MCF 10A (cell line): ENCODE measurements at regions not wholly inside any gene's neighbourhood (a gene's known extent, or its start where the extent isn't known, plus 50 kb on each side); places are given as distances from the start of the nearest gene placed in this dataset.

Experiments used
- BruUV-seq: library from RNA; stranded (reverse); fragments of 400-500 nt; replicated peaks from 2 replicates; lab custom pipeline; 2021; lab: Mats Ljungman, UMichigan
- CTCF ChIA-PET: fragments of 300-600 bp; sonication (Branson Sonifier 250); formaldehyde crosslinking; extraction: SDS; loops from one replicate; lab custom pipeline; 2021; ENCODE audit warnings: antibody characterized with exemption, inconsistent platforms; lab: Yijun Ruan, JAX
- POLR2A ChIA-PET: fragments of 300-600, 350-650 bp; sonication (Branson Sonifier 250); formaldehyde crosslinking; extraction: SDS; loops from one replicate; lab custom pipeline; 2020; ENCODE audit warnings: antibody characterized with exemption, inconsistent platforms; lab: Yijun Ruan, JAX
- DNase-seq: peaks from one replicate; pipeline ENCODE4 v3.0.0-alpha.2; 2018; ENCODE audit not compliant: unreplicated experiment
- H3K27ac Mint-ChIP-seq: one replicate; pipeline ENCODE4 v1.8.0; 2022; ENCODE audit warnings: mild to moderate bottlenecking, low read depth, mixed read lengths; ENCODE audit not compliant: unreplicated experiment
- H3K27me3 Mint-ChIP-seq: one replicate; pipeline ENCODE4 v1.8.0; 2022; ENCODE audit warnings: mixed read lengths; ENCODE audit not compliant: insufficient read depth, unreplicated experiment
- H3K36me3 Mint-ChIP-seq: one replicate; pipeline ENCODE4 v1.8.0; 2022; ENCODE audit warnings: mild to moderate bottlenecking, moderate library complexity, mixed read lengths; ENCODE audit not compliant: insufficient read depth, unreplicated experiment
- H3K4me1 Mint-ChIP-seq: one replicate; pipeline ENCODE4 v1.8.0; 2022; ENCODE audit warnings: mixed read lengths; ENCODE audit not compliant: insufficient read depth, unreplicated experiment
- H3K4me3 Mint-ChIP-seq: one replicate; pipeline ENCODE4 v1.8.0; 2022; ENCODE audit warnings: mild to moderate bottlenecking, moderate library complexity, mixed read lengths; ENCODE audit not compliant: unreplicated experiment
- H3K9me3 Mint-ChIP-seq: one replicate; pipeline ENCODE4 v1.8.0; 2022; ENCODE audit warnings: mixed read lengths; ENCODE audit not compliant: unreplicated experiment
- intact Hi-C: fragments of 100-400 bp; cut with micrococcal nuclease; formaldehyde crosslinking; loops from 2 replicates; pipeline ENCODE4 v1.14.1; 2022
- TF ChIP-seq, protein P1 (sequence below): fragments of 200-600 bp; IDR thresholded peaks from one replicate; pipeline ENCODE4 v1.8.0; 2022; ENCODE audit warnings: antibody characterized with exemption, mild to moderate bottlenecking; ENCODE audit not compliant: unreplicated experiment

DNA sequence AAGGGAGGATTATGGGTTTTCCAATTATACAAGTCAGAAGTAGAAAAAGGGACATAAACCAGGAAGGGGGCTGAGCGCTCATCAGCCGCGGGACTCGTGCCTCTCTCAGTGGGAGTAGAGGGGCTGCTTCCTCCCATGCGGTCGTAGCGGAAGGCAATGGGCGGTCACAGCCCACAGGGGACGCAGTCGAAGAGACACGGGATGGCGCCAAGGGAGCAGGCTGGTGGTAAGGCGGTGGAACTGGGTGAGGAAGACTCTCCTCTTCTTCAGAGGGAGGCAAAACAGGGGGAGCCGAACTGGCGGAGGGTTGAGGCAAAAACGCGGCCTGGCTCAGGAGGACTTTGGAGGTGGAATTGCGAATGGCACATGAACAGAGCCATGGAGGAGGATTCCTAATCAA lies 677.7 kb downstream of the TMEM121 start:
- Mint-ChIP-seq H3K9me3 (peaks cover 5% of the 10 kb centered on the region), H3K36me3 (peaks cover 6% of the 10 kb centered on the region), H3K27me3 (peaks cover 62% of the 10 kb centered on the region), H3K27ac (no peak overlapping the region), H3K4me1 (no peaks in the 10 kb centered on the region), H3K4me3 (no peak overlapping the region)
- TF ChIP-seq, protein P1, sequence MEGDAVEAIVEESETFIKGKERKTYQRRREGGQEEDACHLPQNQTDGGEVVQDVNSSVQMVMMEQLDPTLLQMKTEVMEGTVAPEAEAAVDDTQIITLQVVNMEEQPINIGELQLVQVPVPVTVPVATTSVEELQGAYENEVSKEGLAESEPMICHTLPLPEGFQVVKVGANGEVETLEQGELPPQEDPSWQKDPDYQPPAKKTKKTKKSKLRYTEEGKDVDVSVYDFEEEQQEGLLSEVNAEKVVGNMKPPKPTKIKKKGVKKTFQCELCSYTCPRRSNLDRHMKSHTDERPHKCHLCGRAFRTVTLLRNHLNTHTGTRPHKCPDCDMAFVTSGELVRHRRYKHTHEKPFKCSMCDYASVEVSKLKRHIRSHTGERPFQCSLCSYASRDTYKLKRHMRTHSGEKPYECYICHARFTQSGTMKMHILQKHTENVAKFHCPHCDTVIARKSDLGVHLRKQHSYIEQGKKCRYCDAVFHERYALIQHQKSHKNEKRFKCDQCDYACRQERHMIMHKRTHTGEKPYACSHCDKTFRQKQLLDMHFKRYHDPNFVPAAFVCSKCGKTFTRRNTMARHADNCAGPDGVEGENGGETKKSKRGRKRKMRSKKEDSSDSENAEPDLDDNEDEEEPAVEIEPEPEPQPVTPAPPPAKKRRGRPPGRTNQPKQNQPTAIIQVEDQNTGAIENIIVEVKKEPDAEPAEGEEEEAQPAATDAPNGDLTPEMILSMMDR, result no peak
- BruUV-seq, result no TSS peak
- ChIA-PET CTCF (no interaction called here), POLR2A (no interaction called here)
- intact Hi-C loops, result no loop called here
- DNase-seq, result no peak

DNA sequence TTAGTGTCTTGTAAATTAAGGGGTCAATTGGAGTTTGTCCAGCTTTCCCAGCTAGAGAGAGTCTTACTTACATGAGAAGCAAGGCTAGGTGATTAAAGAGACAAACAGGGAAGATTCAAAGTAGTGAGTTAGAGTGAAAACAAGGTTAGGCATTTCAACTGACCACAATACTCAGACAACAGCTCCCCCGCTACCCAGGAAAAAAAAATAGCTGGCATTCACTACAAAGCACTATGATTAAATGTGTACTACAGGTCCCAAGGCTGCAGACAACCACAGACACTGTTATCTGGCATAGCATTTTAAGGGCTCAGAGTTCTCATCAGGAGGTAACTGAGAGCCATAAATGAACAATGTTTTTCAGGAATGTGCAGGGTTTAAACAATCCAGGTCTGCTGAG lies 680.9 kb downstream of the TMEM121 start:
- no TSS peak for BruUV-seq
- CTCF ChIA-PET, result interaction anchor here (1.0 kb wide), 1 partner anchor 91 kb away, joined by 3 read pairs; no protein-coding TSS in a partner anchor
- no peak overlapping the region for H3K4me3 Mint-ChIP-seq
- TF ChIP-seq, protein P1, result no peak
- peaks cover 65% of the 10 kb centered on the region for H3K27me3 Mint-ChIP-seq
- H3K4me1 Mint-ChIP-seq, result no peaks in the 10 kb centered on the region
- peaks cover 6% of the 10 kb centered on the region for H3K36me3 Mint-ChIP-seq
- no peak overlapping the region for H3K27ac Mint-ChIP-seq
- intact Hi-C loops, result no loop called here
- peaks cover 5% of the 10 kb centered on the region for H3K9me3 Mint-ChIP-seq
- no peak for DNase-seq
- POLR2A ChIA-PET, result no interaction called here

DNA sequence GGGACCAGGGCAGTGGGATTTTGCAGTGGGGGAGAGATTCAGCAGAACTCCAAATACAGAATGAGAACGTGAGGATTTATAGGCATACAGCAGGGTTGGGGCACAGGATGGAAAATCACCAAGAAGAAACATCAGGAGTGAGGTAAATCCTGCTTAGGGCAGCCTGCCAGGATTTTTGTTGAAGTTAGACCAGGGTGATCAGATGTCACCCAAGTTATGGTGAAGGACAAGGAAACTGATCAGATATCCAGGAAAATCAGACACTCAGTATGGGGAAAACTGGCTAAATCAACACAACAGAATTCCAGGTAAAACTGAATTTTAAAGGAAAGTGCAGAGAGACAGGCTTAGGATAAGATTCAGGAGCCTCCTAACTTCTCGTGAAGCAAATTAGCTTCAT lies 682.4 kb downstream of the TMEM121 start:
- TF ChIP-seq, protein P1, result no peak
- Mint-ChIP-seq H3K4me1 (no peaks in the 10 kb centered on the region), H3K27ac (no peak overlapping the region), H3K4me3 (no peak overlapping the region), H3K36me3 (peaks cover 6% of the 10 kb centered on the region), H3K9me3 (peaks cover 5% of the 10 kb centered on the region), H3K27me3 (peaks cover 75% of the 10 kb centered on the region)
- intact Hi-C loops, result no loop called here
- DNase-seq, result no peak
- ChIA-PET POLR2A (no interaction called here), CTCF (interaction anchor here (0.7 to 1.2 kb wide), 2 partner anchors 260 to 628 kb away, joined by 3 to 4 read pairs; no protein-coding TSS in a partner anchor)
- no TSS peak for BruUV-seq

DNA sequence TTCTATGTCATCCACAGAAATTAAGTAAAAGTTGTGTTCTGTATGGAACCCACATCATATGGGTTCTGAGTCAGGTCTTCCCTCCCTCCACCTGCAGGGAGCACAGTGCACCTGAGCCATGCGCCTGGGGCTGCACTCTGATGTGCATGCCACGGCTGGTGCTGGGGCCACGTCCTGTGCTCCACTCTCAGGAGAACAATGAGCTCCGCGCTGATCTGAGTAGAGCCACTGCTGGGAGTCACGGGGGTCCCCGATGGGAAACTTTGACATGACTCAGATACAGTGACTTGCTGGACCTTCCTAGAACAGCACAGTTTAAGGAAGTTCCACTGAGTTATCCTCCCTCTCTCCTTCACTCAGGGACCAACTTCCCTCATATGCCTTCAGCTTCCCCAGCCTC lies 683.4 kb downstream of the TMEM121 start:
- Mint-ChIP-seq H3K4me1 (no peaks in the 10 kb centered on the region), H3K4me3 (no peak overlapping the region), H3K9me3 (peaks cover 5% of the 10 kb centered on the region), H3K27ac (no peak overlapping the region), H3K36me3 (peaks cover 5% of the 10 kb centered on the region), H3K27me3 (peaks cover 75% of the 10 kb centered on the region)
- BruUV-seq, result no TSS peak
- intact Hi-C loops, result no loop called here
- CTCF ChIA-PET, result interaction anchor here (1.2 kb wide), 1 partner anchor 259 kb away, joined by 4 read pairs; no protein-coding TSS in a partner anchor
- DNase-seq, result no peak
- POLR2A ChIA-PET, result no interaction called here
- TF ChIP-seq, protein P1, result no peak
